Lower lobe of right lung (tissue), 2 donors: ENCODE measurements at regions not wholly inside any gene's neighbourhood (a gene's known extent, or its start where the extent isn't known, plus 50 kb on each side); places are given as distances from the start of the nearest gene placed in this dataset.

Experiments
- ATAC-seq, 2 donors: fragments of 200-7000 bp; cut with Tn5 transposase; one replicate each; pipeline ENCODE4 v1.9.1; 2020 to 2022; ENCODE audit warnings: mild to moderate bottlenecking in 2 of 2, moderate library complexity in 2 of 2
- DNase-seq: peaks from one replicate; pipeline ENCODE4 v3.0.0-alpha.2; 2020
- H3K27ac ChIP-seq: fragments of 200-600 bp; one replicate; pipeline ENCODE4 v1.8.0; 2022
- H3K27me3 ChIP-seq: fragments of 200-600 bp; one replicate; pipeline ENCODE4 v1.8.0; 2022; ENCODE audit warnings: low read depth
- H3K36me3 ChIP-seq: fragments of 200-600 bp; one replicate; pipeline ENCODE4 v1.8.0; 2022; ENCODE audit warnings: mild to moderate bottlenecking
- H3K4me1 ChIP-seq: fragments of 200-600 bp; one replicate; pipeline ENCODE4 v1.8.0; 2022
- H3K4me3 ChIP-seq: fragments of 200-600 bp; one replicate; pipeline ENCODE4 v1.8.0; 2022; ENCODE audit warnings: mild to moderate bottlenecking
- H3K9me3 ChIP-seq: fragments of 200-600 bp; one replicate; pipeline ENCODE4 v1.8.0; 2022
- CTCF ChIP-seq: fragments of 200-600 bp; IDR thresholded peaks from one replicate; pipeline ENCODE4 v1.8.0; 2022; ENCODE audit warnings: antibody characterized with exemption, mild to moderate bottlenecking
- intact Hi-C: fragments of 100-400 bp; cut with DNase I; formaldehyde crosslinking; loops from one replicate; pipeline ENCODE4 v1.11.0; 2022
- donor health status: DM: no; HTN: yes; CAD: no; lungs with severe emphysema.

- Histone ChIP-seq H3K4me3 (no peak overlapping the region), H3K9me3 (peaks cover 4% of the 10 kb centered on the region), H3K27me3 (no peaks in the 10 kb centered on the region), H3K4me1 (no peaks in the 10 kb centered on the region), H3K36me3 (no peaks in the 10 kb centered on the region), H3K27ac (no peak overlapping the region)
- no peak for TF ChIP-seq CTCF
- intact Hi-C loops = no loop called here
- DNase-seq (no peak), ATAC-seq (no peak)
Observed at GRCh38 chr21:35974775-35975174, 85.6 kb downstream of the SETD4 start.

- ATAC-seq (no peak), DNase-seq (no peak)
- Histone ChIP-seq H3K36me3 (no peaks in the 10 kb centered on the region), H3K27ac (no peak overlapping the region), H3K9me3 (no peaks in the 10 kb centered on the region), H3K27me3 (no peaks in the 10 kb centered on the region), H3K4me1 (no peaks in the 10 kb centered on the region), H3K4me3 (no peak overlapping the region)
- intact Hi-C loops = no loop called here
- TF ChIP-seq CTCF = no peak
Observed at GRCh38 chr21:35971824-35972223, 88.5 kb downstream of the SETD4 start.

GRCh38 chr21:35969281-35969680 is 91.0 kb downstream of the SETD4 start:
- H3K27me3 ChIP-seq = no peaks in the 10 kb centered on the region

GRCh38 chr21:35968564-35968963 is 91.8 kb downstream of the SETD4 start:
- no peak for DNase-seq
- Histone ChIP-seq H3K9me3 (no peaks in the 10 kb centered on the region), H3K27ac (no peak overlapping the region), H3K36me3 (no peaks in the 10 kb centered on the region), H3K27me3 (no peaks in the 10 kb centered on the region), H3K4me3 (no peak overlapping the region), H3K4me1 (no peaks in the 10 kb centered on the region)
- no peak for ATAC-seq
- intact Hi-C loops = no loop called here
- no peak for TF ChIP-seq CTCF

More at GRCh38 chr21:35969281-35969680, 91.0 kb downstream of the SETD4 start:
- no peak overlapping the region for H3K27ac ChIP-seq
- TF ChIP-seq CTCF = no peak
- H3K4me1 ChIP-seq = no peaks in the 10 kb centered on the region
- H3K4me3 ChIP-seq = no peak overlapping the region
- no peaks in the 10 kb centered on the region for H3K9me3 ChIP-seq
- no peaks in the 10 kb centered on the region for H3K36me3 ChIP-seq
- DNase-seq (no peak), ATAC-seq (no peak)
- intact Hi-C loops = no loop called here

GRCh38 chr21:35965699-35966098 is 94.6 kb downstream of the SETD4 start:
- H3K4me3 ChIP-seq = no peak overlapping the region
- H3K9me3 ChIP-seq = no peaks in the 10 kb centered on the region
- H3K4me1 ChIP-seq = no peaks in the 10 kb centered on the region
- DNase-seq (no peak), ATAC-seq (no peak)
- no peak for TF ChIP-seq CTCF
- no peaks in the 10 kb centered on the region for H3K36me3 ChIP-seq
- H3K27me3 ChIP-seq = no peaks in the 10 kb centered on the region
- intact Hi-C loops = no loop called here
- H3K27ac ChIP-seq = no peak overlapping the region

GRCh38 chr21:35963920-35964451 is 96.3 kb downstream of the SETD4 start:
- intact Hi-C loops = no loop called here
- Histone ChIP-seq H3K27ac (no peak overlapping the region), H3K4me3 (no peak overlapping the region), H3K27me3 (no peaks in the 10 kb centered on the region), H3K9me3 (no peaks in the 10 kb centered on the region), H3K36me3 (no peaks in the 10 kb centered on the region), H3K4me1 (no peaks in the 10 kb centered on the region)
- no peak for DNase-seq
- ATAC-seq = no peak
- TF ChIP-seq CTCF = no peak
